ENCODE measurements at regions not wholly inside any gene's neighbourhood (a gene's known extent, or its start where the extent isn't known, plus 50 kb on each side); places are given as distances from the start of the nearest gene placed in this dataset.
A peak's percentile ranks its signal among the peaks of the same experiment; 100 is the strongest.

DNA sequence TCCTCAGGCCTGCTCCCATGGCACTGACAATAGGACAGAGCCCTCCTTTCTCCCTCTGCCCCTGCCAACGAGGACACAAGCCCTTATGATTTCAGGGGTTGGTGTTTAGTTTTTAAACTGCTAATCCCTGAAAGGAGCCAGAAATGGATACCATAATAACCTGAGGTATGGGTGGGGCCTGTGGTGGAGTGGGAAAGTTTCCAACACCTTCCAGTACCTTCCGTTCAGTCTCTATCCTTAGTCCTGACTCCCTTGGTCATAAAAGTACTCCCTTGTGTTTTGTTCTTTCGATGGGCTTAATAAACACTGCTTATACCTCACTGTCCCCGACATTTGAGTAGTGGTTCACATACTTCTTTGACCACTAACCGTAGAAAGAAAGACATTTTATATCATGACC is 141.8 kb upstream of the MAGI3 start:
- intact Hi-C loops (cut with DNase I) = no loop called here
- ATAC-seq = no peak

DNA sequence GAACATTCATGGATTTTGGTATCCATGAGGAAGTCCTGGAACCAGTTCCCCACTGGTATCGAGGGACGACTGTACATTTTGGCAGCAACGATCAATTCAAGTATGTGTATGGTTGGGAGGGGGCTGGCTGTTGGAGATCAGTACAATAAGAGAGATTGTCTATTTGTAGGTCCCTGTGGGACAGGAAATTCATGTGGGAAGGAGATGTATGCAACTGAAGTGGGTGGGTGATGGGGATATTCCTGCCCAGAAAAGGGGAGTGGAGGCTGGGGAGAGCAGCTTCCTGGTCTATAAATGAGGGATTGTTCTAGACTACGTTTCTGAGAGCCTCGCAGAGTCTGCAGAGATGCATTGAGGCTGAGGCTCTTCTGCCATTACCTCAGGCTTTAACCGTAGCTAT is 140.2 kb upstream of the MAGI3 start:
- no peaks in the 10 kb centered on the region for H3K4me1 ChIP-seq
- intact Hi-C loops (cut with DNase I) = no loop called here
- no peaks in the 10 kb centered on the region for H3K9me3 ChIP-seq
- ATAC-seq = no peak
- TF ChIP-seq, protein P1, sequence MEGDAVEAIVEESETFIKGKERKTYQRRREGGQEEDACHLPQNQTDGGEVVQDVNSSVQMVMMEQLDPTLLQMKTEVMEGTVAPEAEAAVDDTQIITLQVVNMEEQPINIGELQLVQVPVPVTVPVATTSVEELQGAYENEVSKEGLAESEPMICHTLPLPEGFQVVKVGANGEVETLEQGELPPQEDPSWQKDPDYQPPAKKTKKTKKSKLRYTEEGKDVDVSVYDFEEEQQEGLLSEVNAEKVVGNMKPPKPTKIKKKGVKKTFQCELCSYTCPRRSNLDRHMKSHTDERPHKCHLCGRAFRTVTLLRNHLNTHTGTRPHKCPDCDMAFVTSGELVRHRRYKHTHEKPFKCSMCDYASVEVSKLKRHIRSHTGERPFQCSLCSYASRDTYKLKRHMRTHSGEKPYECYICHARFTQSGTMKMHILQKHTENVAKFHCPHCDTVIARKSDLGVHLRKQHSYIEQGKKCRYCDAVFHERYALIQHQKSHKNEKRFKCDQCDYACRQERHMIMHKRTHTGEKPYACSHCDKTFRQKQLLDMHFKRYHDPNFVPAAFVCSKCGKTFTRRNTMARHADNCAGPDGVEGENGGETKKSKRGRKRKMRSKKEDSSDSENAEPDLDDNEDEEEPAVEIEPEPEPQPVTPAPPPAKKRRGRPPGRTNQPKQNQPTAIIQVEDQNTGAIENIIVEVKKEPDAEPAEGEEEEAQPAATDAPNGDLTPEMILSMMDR (IDR thresholded peaks at IDR 0.05) = no peak
- no peak for DNase-seq
- H3K4me3 ChIP-seq = no peak overlapping the region
- no peaks in the 10 kb centered on the region for H3K36me3 ChIP-seq
- no peaks in the 10 kb centered on the region for H3K27me3 ChIP-seq
- no peak overlapping the region for H3K27ac ChIP-seq

More for the DNA sequence above, 141.8 kb upstream of the MAGI3 start:
- no peak for DNase-seq
- Histone ChIP-seq H3K27me3 (no peaks in the 10 kb centered on the region), H3K36me3 (no peaks in the 10 kb centered on the region), H3K4me3 (no peak overlapping the region), H3K4me1 (no peaks in the 10 kb centered on the region), H3K9me3 (no peaks in the 10 kb centered on the region), H3K27ac (no peak overlapping the region)
- TF ChIP-seq, protein P1 (IDR thresholded peaks at IDR 0.05) = no peak

DNA sequence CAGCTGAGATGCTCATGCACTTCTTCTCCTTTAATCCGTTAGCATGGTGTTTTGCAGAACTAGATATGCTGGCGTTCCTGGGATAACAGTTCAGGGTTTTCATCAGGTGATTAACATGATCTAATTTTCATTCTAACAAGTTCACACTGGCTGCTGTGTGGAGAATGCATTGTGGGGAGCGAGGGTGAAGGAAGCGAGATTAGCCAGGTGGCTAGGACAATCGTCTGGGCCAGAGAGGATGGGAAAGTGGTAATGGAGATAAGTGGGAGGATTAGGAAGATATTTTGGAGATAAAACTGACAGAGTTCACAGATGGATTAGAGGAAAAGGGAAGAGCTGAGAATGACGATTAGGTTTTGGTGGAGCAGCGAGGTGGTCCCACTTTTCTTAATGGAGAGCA is 138.1 kb upstream of the MAGI3 start:
- peaks cover 8% of the 10 kb centered on the region for H3K4me1 ChIP-seq
- no peak overlapping the region for H3K27ac ChIP-seq
- intact Hi-C loops (cut with DNase I) = no loop called here
- no peak overlapping the region for H3K4me3 ChIP-seq
- ATAC-seq (no peak), DNase-seq (no peak)
- H3K9me3 ChIP-seq = no peaks in the 10 kb centered on the region
- H3K36me3 ChIP-seq = no peaks in the 10 kb centered on the region
- no peaks in the 10 kb centered on the region for H3K27me3 ChIP-seq
- TF ChIP-seq, protein P1 (IDR thresholded peaks at IDR 0.05) = no peak

DNA sequence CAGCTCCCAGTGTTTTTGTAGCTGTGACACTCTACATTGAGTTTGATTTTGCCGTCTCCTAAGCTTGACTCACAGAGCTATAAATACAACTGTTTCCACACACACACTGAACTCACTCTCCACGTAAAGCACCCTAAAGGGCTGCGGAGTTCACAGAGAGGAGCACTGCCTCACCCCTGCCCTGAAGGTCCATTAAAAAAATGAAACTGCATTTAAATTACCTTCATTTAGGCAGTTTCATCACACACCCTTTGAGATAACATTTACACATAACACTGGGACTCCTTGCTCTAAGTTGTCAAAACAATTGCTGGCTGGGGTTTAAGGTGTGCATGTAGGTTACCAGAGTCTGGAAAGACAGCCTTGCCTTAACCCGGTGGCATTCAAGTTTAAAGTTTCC is 137.1 kb upstream of the MAGI3 start:
- no peaks in the 10 kb centered on the region for H3K9me3 ChIP-seq
- peak; percentile 31 for ATAC-seq
- H3K36me3 ChIP-seq = no peaks in the 10 kb centered on the region
- peaks cover 8% of the 10 kb centered on the region for H3K4me1 ChIP-seq
- no peak overlapping the region for H3K27ac ChIP-seq
- DNase-seq = no peak
- H3K4me3 ChIP-seq = no peak overlapping the region
- H3K27me3 ChIP-seq = no peaks in the 10 kb centered on the region
- intact Hi-C loops (cut with DNase I) = no loop called here
- TF ChIP-seq, protein P1 (IDR thresholded peaks at IDR 0.05) = no peak

DNA sequence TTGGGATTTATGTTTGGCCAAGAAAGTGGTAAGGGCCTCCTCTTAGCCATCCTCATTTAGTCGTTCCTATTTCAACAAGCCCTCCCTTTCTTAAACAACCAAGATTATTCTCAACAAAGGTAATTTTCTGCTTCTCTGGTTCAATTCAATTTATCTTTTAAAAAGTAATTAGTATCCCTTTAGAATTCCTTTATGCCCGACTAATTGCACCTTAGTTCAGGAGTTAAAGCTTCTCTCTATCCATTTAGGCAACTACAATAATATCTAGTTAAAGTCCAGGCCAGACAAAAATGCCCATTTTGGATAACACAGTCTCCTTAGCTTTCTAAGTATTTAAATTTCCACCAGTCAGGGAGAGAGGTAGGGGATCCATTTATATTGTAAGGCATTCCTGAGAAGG is 136.7 kb upstream of the MAGI3 start:
- no peaks in the 10 kb centered on the region for H3K27me3 ChIP-seq
- H3K27ac ChIP-seq = no peak overlapping the region
- H3K9me3 ChIP-seq = no peaks in the 10 kb centered on the region
- intact Hi-C loops (cut with DNase I) = no loop called here
- ATAC-seq (no peak), DNase-seq (no peak)
- no peaks in the 10 kb centered on the region for H3K36me3 ChIP-seq
- H3K4me1 ChIP-seq = peaks cover 8% of the 10 kb centered on the region
- TF ChIP-seq, protein P1 (IDR thresholded peaks at IDR 0.05) = no peak
- no peak overlapping the region for H3K4me3 ChIP-seq

DNA sequence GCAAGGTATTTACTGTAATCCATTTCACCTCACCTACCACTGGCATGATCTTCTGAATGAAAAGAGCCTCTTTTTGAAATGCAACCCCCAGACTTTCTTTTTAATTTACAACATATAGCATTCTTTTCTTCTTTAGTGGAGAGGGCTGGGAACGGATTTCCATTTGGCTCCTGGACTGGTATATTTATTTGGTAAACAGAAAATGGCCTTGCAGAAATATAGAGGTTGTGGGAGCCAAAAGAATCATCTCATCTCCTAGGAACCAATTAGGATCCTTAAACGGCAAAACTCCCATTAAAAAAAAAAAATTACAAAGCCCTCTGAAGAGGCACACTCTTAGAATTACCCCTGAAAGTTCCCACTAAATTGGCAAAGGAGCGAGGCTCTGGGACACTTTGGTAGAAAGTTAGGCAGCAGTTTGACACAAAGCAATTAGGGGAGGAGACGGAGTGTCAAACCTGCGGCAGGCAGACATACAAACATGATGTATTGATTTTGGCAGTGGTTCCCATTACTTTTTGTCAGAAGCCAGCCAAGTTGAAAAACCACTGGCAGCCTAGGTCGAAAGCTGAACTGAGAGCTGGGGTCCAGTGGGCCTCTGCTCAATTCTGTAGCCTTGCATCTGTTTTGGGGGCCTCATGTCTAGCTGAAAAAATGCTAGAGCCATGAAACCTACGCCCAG is 135.1 kb upstream of the MAGI3 start:
- peak overlapping the region; percentile 78 for H3K27ac ChIP-seq
- H3K36me3 ChIP-seq = no peaks in the 10 kb centered on the region
- intact Hi-C loops (cut with DNase I) = no loop called here
- no peak overlapping the region for H3K4me3 ChIP-seq
- no peaks in the 10 kb centered on the region for H3K9me3 ChIP-seq
- ATAC-seq = no peak
- peaks cover 8% of the 10 kb centered on the region for H3K4me1 ChIP-seq
- no peaks in the 10 kb centered on the region for H3K27me3 ChIP-seq
- TF ChIP-seq, protein P1 (IDR thresholded peaks at IDR 0.05) = no peak
- no peak for DNase-seq

Data from upper lobe of right lung (tissue), 1 donor.